GM21576 (cell line): ENCODE measurements at regions not wholly inside any gene's neighbourhood (a gene's known extent, or its start where the extent isn't known, plus 50 kb on each side); places are given as distances from the start of the nearest gene placed in this dataset.
A peak's percentile ranks its signal among the peaks of the same experiment; 100 is the strongest.

ENCODE experiments used
- ATAC-seq: cut with Tn5 transposase; IDR thresholded peaks from one replicate; pipeline ENCODE4 v1.9.1; 2021; ENCODE audit warnings: mild to moderate bottlenecking, moderate library complexity; ENCODE audit not compliant: unreplicated experiment

- ATAC-seq, result no peak
These were observed 1422.9 kb upstream of the TMEM132C start for GRCh38 chr12:126843915-126844669.

GRCh38 chr12:126847005-126847629 is 1419.9 kb upstream of the TMEM132C start:
- ATAC-seq, result no peak

GRCh38 chr12:126855768-126856167 is 1411.2 kb upstream of the TMEM132C start:
- no peak for ATAC-seq

- no peak for ATAC-seq
These were observed 1410.0 kb upstream of the TMEM132C start for GRCh38 chr12:126856958-126857357.

GRCh38 chr12:126858560-126858959 is 1408.4 kb upstream of the TMEM132C start:
- no peak for ATAC-seq

GRCh38 chr12:126860210-126860609 is 1406.8 kb upstream of the TMEM132C start:
- ATAC-seq, result no peak

- no peak for ATAC-seq
These were observed 1404.5 kb upstream of the TMEM132C start for GRCh38 chr12:126862500-126862899.

GRCh38 chr12:126869644-126870043 is 1397.3 kb upstream of the TMEM132C start:
- no peak for ATAC-seq

- ATAC-seq, result no peak
These were observed 1393.3 kb upstream of the TMEM132C start for GRCh38 chr12:126873701-126874100.

GRCh38 chr12:126874427-126875026 is 1392.4 kb upstream of the TMEM132C start:
- peak; percentile 85 for ATAC-seq

GRCh38 chr12:126879842-126880241 is 1387.1 kb upstream of the TMEM132C start:
- ATAC-seq, result no peak

GRCh38 chr12:126883697-126884096 is 1383.3 kb upstream of the TMEM132C start:
- ATAC-seq, result no peak

GRCh38 chr12:126889501-126889900 is 1377.5 kb upstream of the TMEM132C start:
- ATAC-seq, result no peak

- ATAC-seq, result no peak
These were observed 1376.9 kb upstream of the TMEM132C start for GRCh38 chr12:126890097-126890496.

GRCh38 chr12:126891789-126892188 is 1375.2 kb upstream of the TMEM132C start:
- ATAC-seq, result no peak

GRCh38 chr12:126895951-126896913 is 1370.7 kb upstream of the TMEM132C start:
- ATAC-seq, result no peak

GRCh38 chr12:126897102-126897501 is 1369.9 kb upstream of the TMEM132C start:
- ATAC-seq, result no peak

GRCh38 chr12:126897778-126898177 is 1369.2 kb upstream of the TMEM132C start:
- no peak for ATAC-seq

GRCh38 chr12:126898562-126898961 is 1368.4 kb upstream of the TMEM132C start:
- no peak for ATAC-seq

- ATAC-seq, result no peak
These were observed 1366.8 kb upstream of the TMEM132C start for GRCh38 chr12:126899926-126900792.
